H1 (cell line): ENCODE measurements at regions not wholly inside any gene's neighbourhood (a gene's known extent, or its start where the extent isn't known, plus 50 kb on each side); places are given as distances from the start of the nearest gene placed in this dataset.

Experiments used
- CTCF ChIA-PET: fragments of 300-600 bp; sonication (Branson Sonifier 250); formaldehyde crosslinking; loops from one replicate; lab custom pipeline; 2021; ENCODE audit not compliant: partially characterized antibody; lab: Charles Lee
- POLR2A ChIA-PET: fragments of 300-600 bp; sonication (Branson Sonifier 250); formaldehyde crosslinking; loops from one replicate; lab custom pipeline; 2021; ENCODE audit warnings: inconsistent platforms; ENCODE audit not compliant: partially characterized antibody; lab: Charles Lee
- DNase-seq, 2 experiments: peaks; one replicate each; pipeline versions ENCODE4 v3.0.0 to v3.0.0-alpha.2; 2010 to 2022; ENCODE audit warnings: low spot score in 2 of 2, low read depth in 1 of 2, mixed read lengths in 1 of 2
- FAIRE-seq: peaks from 2 replicates; lab custom pipeline; 2011; peaks lifted over from hg19 to GRCh38; lab: Jason Lieb, UNC
- H2AFZ ChIP-seq: 2 replicates; pipeline ENCODE4 v1.8.1; 2012; ENCODE audit warnings: low read length, inconsistent platforms
- H2AK5ac ChIP-seq: 2 replicates; pipeline ENCODE4 v1.6.1; 2013; ENCODE audit warnings: low read depth, low read length
- H2BK120ac ChIP-seq: replicated peaks from 2 replicates; pipeline ENCODE3; 2013; ENCODE audit warnings: low read depth, low read length, inconsistent platforms
- H2BK12ac ChIP-seq: 2 replicates; pipeline ENCODE4 v1.6.1; 2013; ENCODE audit warnings: low read depth, low read length
- H2BK15ac ChIP-seq: 2 replicates; pipeline ENCODE4 v1.6.1; 2013; ENCODE audit warnings: low read length
- H2BK20ac ChIP-seq: 2 replicates; pipeline ENCODE4 v1.6.1; 2013; ENCODE audit warnings: low read length
- H2BK5ac ChIP-seq: 2 replicates; pipeline ENCODE4 v1.6.1; 2013; ENCODE audit warnings: low read depth, low read length
- H3K14ac ChIP-seq: 2 replicates; pipeline ENCODE4 v1.6.1; 2013; ENCODE audit warnings: inconsistent platforms; ENCODE audit not compliant: insufficient read length
- H3K18ac ChIP-seq: 2 replicates; pipeline ENCODE4 v1.6.1; 2013; ENCODE audit warnings: low read length; ENCODE audit errors: extremely low read depth
- H3K23ac ChIP-seq: 2 replicates; pipeline ENCODE4 v1.6.1; 2013; ENCODE audit warnings: inconsistent platforms; ENCODE audit not compliant: insufficient read length
- H3K23me2 ChIP-seq: 2 replicates; pipeline ENCODE4 v1.6.1; 2013; ENCODE audit warnings: low read depth, low read length
- H3K27ac ChIP-seq: 2 replicates; pipeline ENCODE4 v1.6.1; 2011; ENCODE audit warnings: low read depth, low read length, inconsistent platforms
- H3K27me3 ChIP-seq, 4 experiments: replicated peaks in 1 of 4; 1 replicate in 1 of 4; 2 replicates in 3 of 4; pipeline versions ENCODE4 v1.6.1 to v1.8.1; 2011 to 2013; ENCODE audit warnings: low read length in 3 of 4, mild to moderate bottlenecking in 3 of 4, inconsistent platforms in 2 of 4, mixed read lengths in 2 of 4, moderate library complexity in 1 of 4; ENCODE audit not compliant: control insufficient read depth in 3 of 4, insufficient read depth in 3 of 4; ENCODE audit errors: extremely low read depth in 1 of 4
- H3K36me3 ChIP-seq, 4 experiments: 2 replicates each; pipeline versions ENCODE4 v1.6.1 to v1.8.1; 2011 to 2013; ENCODE audit warnings: mild to moderate bottlenecking in 4 of 4, low read length in 3 of 4, moderate library complexity in 2 of 4, control low read depth in 1 of 4, inconsistent platforms in 1 of 4; ENCODE audit not compliant: insufficient read depth in 4 of 4, control insufficient read depth in 2 of 4
- H3K4ac ChIP-seq: replicated peaks from 2 replicates; pipeline ENCODE3; 2013; ENCODE audit warnings: low read length, low read depth, mixed read lengths, inconsistent platforms; ENCODE audit not compliant: insufficient read length
- H3K4me1 ChIP-seq, 4 experiments: replicated peaks in 1 of 4; 1 replicate in 1 of 4; 2 replicates in 3 of 4; pipeline versions ENCODE4 v1.6.1 to v1.8.1; 2011 to 2013; ENCODE audit warnings: low read length in 3 of 4, inconsistent platforms in 2 of 4, mixed read lengths in 1 of 4; ENCODE audit not compliant: insufficient read depth in 4 of 4, control insufficient read depth in 3 of 4
- H3K4me2 ChIP-seq, 2 experiments: 2 replicates each; pipeline versions ENCODE4 v1.6.1 to v1.8.1; 2011 to 2013; ENCODE audit warnings: low read depth in 2 of 2, low read length in 2 of 2, control low read depth in 1 of 2, inconsistent platforms in 1 of 2, mild to moderate bottlenecking in 1 of 2; ENCODE audit not compliant: insufficient read depth in 1 of 2
- H3K4me3 ChIP-seq, 4 experiments: fragments of 200-600, 300-600 bp in 1 of 4; sonication (generic), shearing (Covaris generic), sonication (Bioruptor Twin) in 1 of 4; 2 replicates each; pipeline versions ENCODE4 v1.5.1 to v1.8.1; 2011 to 2016; ENCODE audit warnings: low read length in 4 of 4, low read depth in 3 of 4, control low read depth in 2 of 4, inconsistent platforms in 2 of 4, mild to moderate bottlenecking in 2 of 4, mixed read lengths in 1 of 4, moderate library complexity in 1 of 4; ENCODE audit not compliant: insufficient read depth in 2 of 4; ENCODE audit errors: extremely low read depth in 1 of 4
- H3K56ac ChIP-seq: replicated peaks from 2 replicates; pipeline ENCODE3; 2013; ENCODE audit warnings: low read depth, mild to moderate bottlenecking, mixed read lengths, low read length, inconsistent platforms; ENCODE audit not compliant: insufficient read length
- H3K79me1 ChIP-seq: 2 replicates; pipeline ENCODE4 v1.6.1; 2013; ENCODE audit warnings: low read depth, low read length, control low read depth
- H3K79me2 ChIP-seq, 2 experiments: 2 replicates each; pipeline versions ENCODE4 v1.6.1 to v1.8.1; 2012 to 2013; ENCODE audit warnings: low read length in 2 of 2, mild to moderate bottlenecking in 2 of 2, inconsistent platforms in 1 of 2; ENCODE audit not compliant: insufficient read depth in 2 of 2, control insufficient read depth in 1 of 2
- H3K9ac ChIP-seq, 4 experiments: replicated peaks in 1 of 4; 1 replicate in 1 of 4; 2 replicates in 3 of 4; pipeline versions ENCODE4 v1.6.1 to v1.8.1; 2011 to 2013; ENCODE audit warnings: low read depth in 3 of 4, low read length in 3 of 4, control low read depth in 2 of 4, mild to moderate bottlenecking in 2 of 4, moderate library complexity in 2 of 4, inconsistent platforms in 1 of 4; ENCODE audit errors: extremely low read depth in 1 of 4
- H3K9me3 ChIP-seq, 2 experiments: 2 replicates each; pipeline versions ENCODE4 v1.6.1 to v1.8.1; 2012 to 2013; ENCODE audit warnings: mild to moderate bottlenecking in 2 of 2, moderate library complexity in 2 of 2, control low read depth in 1 of 2, inconsistent platforms in 1 of 2, low read depth in 1 of 2, low read length in 1 of 2, mixed read lengths in 1 of 2; ENCODE audit not compliant: insufficient read depth in 2 of 2
- H4K20me1 ChIP-seq, 2 experiments: replicated peaks in 1 of 2; 2 replicates each; pipeline versions ENCODE3 to v1.8.1; 2011 to 2013; ENCODE audit warnings: inconsistent platforms in 2 of 2, low read length in 2 of 2, mild to moderate bottlenecking in 1 of 2; ENCODE audit not compliant: insufficient read depth in 2 of 2, control insufficient read depth in 1 of 2
- H4K5ac ChIP-seq: 2 replicates; pipeline ENCODE4 v1.6.1; 2013; ENCODE audit warnings: low read length, low read depth, mixed read lengths, inconsistent platforms; ENCODE audit not compliant: insufficient read length
- H4K8ac ChIP-seq: 2 replicates; pipeline ENCODE4 v1.8.0; 2013; ENCODE audit warnings: mild to moderate bottlenecking, moderate library complexity, low read length, inconsistent platforms; ENCODE audit not compliant: insufficient read depth; ENCODE audit errors: extremely low read depth
- H4K91ac ChIP-seq: replicated peaks from 2 replicates; pipeline ENCODE3; 2013; ENCODE audit warnings: low read length, mixed read lengths, inconsistent platforms; ENCODE audit not compliant: insufficient read length
- ASH2L ChIP-seq: fragments of 200-600, 300-600 bp; sonication (generic); IDR thresholded peaks from one replicate; pipeline ENCODE4 v1.7.1; 2017; ENCODE audit warnings: low read length
- CEBPB ChIP-seq: IDR thresholded peaks from 2 replicates; pipeline ENCODE4 v1.6.1; 2012; ENCODE audit warnings: low read depth, low read length
- GABPA ChIP-seq: IDR thresholded peaks from 2 replicates; pipeline ENCODE4 v1.6.1; 2011; ENCODE audit warnings: mild to moderate bottlenecking, low read length, moderate library complexity, borderline replicate concordance; ENCODE audit not compliant: insufficient read depth
- GTF2F1 ChIP-seq: IDR thresholded peaks from 2 replicates; pipeline ENCODE4 v1.6.1; 2012; ENCODE audit warnings: low read depth, low read length, improper control_type of control experiment, borderline replicate concordance
- WGBS, 2 experiments: shearing (Covaris generic) in 1 of 2; methylation state at CpG; one replicate each; pipeline versions ENCODE4 v1.1.6 to v1.1.7; 2013 to 2015; ENCODE audit warnings: low lambda C conversion rate in 2 of 2, mixed read lengths in 2 of 2, inconsistent platforms in 1 of 2, low coverage in 1 of 2, missing lambda C conversion rate in 1 of 2; ENCODE audit not compliant: insufficient replicate concordance in 2 of 2, insufficient coverage in 1 of 2, insufficient read length in 1 of 2; ENCODE audit errors: extremely low coverage in 1 of 2, missing lambda C conversion rate in 1 of 2; 5-methylcytosine and 5-hydroxymethylcytosine counted together

DNA sequence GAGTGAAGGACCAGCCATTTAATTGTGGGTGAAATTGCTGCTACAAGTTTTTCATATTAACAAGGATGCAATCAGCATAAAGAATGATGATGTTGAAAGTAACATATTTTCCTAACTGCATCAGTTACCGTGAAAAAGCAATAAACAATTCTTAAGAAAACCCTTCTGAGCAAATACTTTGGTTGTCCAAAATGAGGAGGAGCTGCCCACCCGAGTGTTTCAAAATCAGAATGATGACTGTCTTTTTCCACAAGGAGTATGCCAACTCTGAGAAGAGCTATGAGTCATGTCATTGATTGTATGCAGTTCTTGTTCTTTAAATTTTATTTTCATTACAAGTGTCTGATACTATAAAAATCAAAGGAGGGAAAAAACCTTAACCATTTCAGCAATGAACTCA, 470.5 kb downstream of the COL12A1 start:
- Histone ChIP-seq H2AFZ (no peak overlapping the region), H3K18ac (no peak overlapping the region), H3K4ac (no peak overlapping the region), H3K56ac (no peak overlapping the region), H2BK5ac (no peak overlapping the region), H3K27me3 (no peaks in the 10 kb centered on the region), H3K9me3 (no peaks in the 10 kb centered on the region), H3K4me2 (no peak overlapping the region), H3K23me2 (no peaks in the 10 kb centered on the region), H4K5ac (no peak overlapping the region), H3K79me2 (no peaks in the 10 kb centered on the region), H2BK120ac (no peak overlapping the region), H3K14ac (no peak overlapping the region), H3K4me1 (no peaks in the 10 kb centered on the region), H2BK15ac (no peak overlapping the region), H3K9ac (no peak overlapping the region), H2AK5ac (no peak overlapping the region), H4K91ac (no peak overlapping the region), H3K23ac (no peak overlapping the region), H3K79me1 (no peaks in the 10 kb centered on the region), H3K27ac (no peak overlapping the region), H2BK12ac (no peak overlapping the region), H3K36me3 (no peaks in the 10 kb centered on the region), H2BK20ac (no peak overlapping the region), H4K20me1 (no peaks in the 10 kb centered on the region), H3K4me3 (no peak overlapping the region), H4K8ac (no peak overlapping the region)
- DNase-seq, result no peak
- CTCF ChIA-PET, result no interaction called here
- no peak for FAIRE-seq
- WGBS, 2 experiments, result 94% methylated on average over 2 of the region's 2 CpGs; no CpG with 5 or more reads in 1 of the 2 experiments
- POLR2A ChIA-PET, result no interaction called here
- TF ChIP-seq ASH2L (no peak), GTF2F1 (no peak), CEBPB (no peak), GABPA (no peak)
